SK-N-SH treated with all-trans-retinoic acid at 6 μM for 48 hours (cell line): ENCODE measurements at regions not wholly inside any gene's neighbourhood (a gene's known extent, or its start where the extent isn't known, plus 50 kb on each side); places are given as distances from the start of the nearest gene placed in this dataset.

Source experiments
- ARNTL ChIP-seq: fragments of 450-650 bp; formaldehyde crosslinking; IDR thresholded peaks from 2 replicates; pipeline ENCODE4 v1.5.0; 2020; ENCODE audit warnings: low read depth, mild to moderate bottlenecking, moderate library complexity, borderline replicate concordance
- CSRNP3 ChIP-seq: fragments of 250-450 bp; sonication (Bioruptor Pico); IDR thresholded peaks from 2 replicates; pipeline ENCODE4 v1.5.1; 2021; ENCODE audit warnings: mild to moderate bottlenecking, moderate library complexity
- ESRRG ChIP-seq: fragments of 250-450 bp; sonication (Bioruptor Pico); IDR thresholded peaks from 2 replicates; pipeline ENCODE4 v1.6.1; 2021; ENCODE audit warnings: mild to moderate bottlenecking
- GLIS3 ChIP-seq: fragments of 250-450 bp; sonication (Bioruptor Pico); IDR thresholded peaks from 2 replicates; pipeline ENCODE4 v1.5.0; 2020; ENCODE audit warnings: mild to moderate bottlenecking, moderate library complexity
- ISL1 ChIP-seq: fragments of 250-450 bp; sonication (Bioruptor Pico); IDR thresholded peaks from 2 replicates; pipeline ENCODE4 v2.1.2; 2022; ENCODE audit warnings: mild to moderate bottlenecking, moderate library complexity
- OSR1 ChIP-seq: fragments of 250-450 bp; sonication (Bioruptor Pico); IDR thresholded peaks from 2 replicates; pipeline ENCODE4 v1.8.0; 2022; ENCODE audit warnings: moderate library complexity, mild to moderate bottlenecking, inconsistent platforms
- PATZ1 ChIP-seq: fragments of 250-450 bp; sonication (Bioruptor Pico); IDR thresholded peaks from 2 replicates; pipeline ENCODE4 v1.8.0; 2020; ENCODE audit warnings: mild to moderate bottlenecking, moderate library complexity, borderline replicate concordance
- PPARA ChIP-seq: fragments of 250-450 bp; sonication (Bioruptor Pico); IDR thresholded peaks from 2 replicates; pipeline ENCODE4 v1.5.0; 2020; ENCODE audit warnings: mild to moderate bottlenecking, borderline replicate concordance
- RARB ChIP-seq: fragments of 250-450 bp; sonication (Bioruptor Pico); IDR thresholded peaks from 2 replicates; pipeline ENCODE4 v1.8.0; 2021; ENCODE audit warnings: mild to moderate bottlenecking, moderate library complexity
- ZC3H10 ChIP-seq: fragments of 250-450 bp; sonication (Bioruptor Pico); IDR thresholded peaks from 2 replicates; pipeline ENCODE4 v1.5.1; 2021; ENCODE audit warnings: mild to moderate bottlenecking, moderate library complexity
- ZFP3 ChIP-seq: fragments of 250-450 bp; sonication (Bioruptor Pico); IDR thresholded peaks from 2 replicates; pipeline ENCODE4 v1.5.0; 2020; ENCODE audit warnings: mild to moderate bottlenecking, moderate library complexity
- ZFP30 ChIP-seq: fragments of 450-650 bp; formaldehyde crosslinking; IDR thresholded peaks from 2 replicates; pipeline ENCODE4 v1.5.0; 2022; ENCODE audit warnings: mild to moderate bottlenecking, moderate library complexity
- ZNF565 ChIP-seq: fragments of 450-650 bp; formaldehyde crosslinking; conservative IDR thresholded peaks from 2 replicates; pipeline ENCODE4 v1.5.0; 2020; ENCODE audit warnings: low read depth, mild to moderate bottlenecking, moderate library complexity
- TF ChIP-seq, protein P1 (sequence below): fragments of 250-450 bp; sonication (Bioruptor Pico); IDR thresholded peaks from 2 replicates; pipeline ENCODE4 v1.5.0; 2020; ENCODE audit warnings: mild to moderate bottlenecking, moderate library complexity

GRCh38 chr4:1466034-1466862, 60.0 kb upstream of the NKX1-1 start:
- TF ChIP-seq ESRRG (no peak), OSR1 (no peak), PATZ1 (CRISPR knock-in tag) (no peak), ISL1 (CRISPR knock-in tag) (no peak), ZC3H10 (CRISPR knock-in tag) (no peak), CSRNP3 (CRISPR knock-in tag) (no peak), ZFP3 (no peak), ZFP30 (CRISPR knock-in tag) (no peak), ZNF565 (no peak), GLIS3 (no peak), ARNTL (CRISPR knock-in tag) (no peak), RARB (no peak), PPARA (CRISPR knock-in tag) (no peak)
- TF ChIP-seq, protein P1, sequence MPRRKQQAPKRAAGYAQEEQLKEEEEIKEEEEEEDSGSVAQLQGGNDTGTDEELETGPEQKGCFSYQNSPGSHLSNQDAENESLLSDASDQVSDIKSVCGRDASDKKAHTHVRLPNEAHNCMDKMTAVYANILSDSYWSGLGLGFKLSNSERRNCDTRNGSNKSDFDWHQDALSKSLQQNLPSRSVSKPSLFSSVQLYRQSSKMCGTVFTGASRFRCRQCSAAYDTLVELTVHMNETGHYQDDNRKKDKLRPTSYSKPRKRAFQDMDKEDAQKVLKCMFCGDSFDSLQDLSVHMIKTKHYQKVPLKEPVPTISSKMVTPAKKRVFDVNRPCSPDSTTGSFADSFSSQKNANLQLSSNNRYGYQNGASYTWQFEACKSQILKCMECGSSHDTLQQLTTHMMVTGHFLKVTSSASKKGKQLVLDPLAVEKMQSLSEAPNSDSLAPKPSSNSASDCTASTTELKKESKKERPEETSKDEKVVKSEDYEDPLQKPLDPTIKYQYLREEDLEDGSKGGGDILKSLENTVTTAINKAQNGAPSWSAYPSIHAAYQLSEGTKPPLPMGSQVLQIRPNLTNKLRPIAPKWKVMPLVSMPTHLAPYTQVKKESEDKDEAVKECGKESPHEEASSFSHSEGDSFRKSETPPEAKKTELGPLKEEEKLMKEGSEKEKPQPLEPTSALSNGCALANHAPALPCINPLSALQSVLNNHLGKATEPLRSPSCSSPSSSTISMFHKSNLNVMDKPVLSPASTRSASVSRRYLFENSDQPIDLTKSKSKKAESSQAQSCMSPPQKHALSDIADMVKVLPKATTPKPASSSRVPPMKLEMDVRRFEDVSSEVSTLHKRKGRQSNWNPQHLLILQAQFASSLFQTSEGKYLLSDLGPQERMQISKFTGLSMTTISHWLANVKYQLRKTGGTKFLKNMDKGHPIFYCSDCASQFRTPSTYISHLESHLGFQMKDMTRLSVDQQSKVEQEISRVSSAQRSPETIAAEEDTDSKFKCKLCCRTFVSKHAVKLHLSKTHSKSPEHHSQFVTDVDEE, result no peak
